C4-2B (cell line): ENCODE measurements at regions not wholly inside any gene's neighbourhood (a gene's known extent, or its start where the extent isn't known, plus 50 kb on each side); places are given as distances from the start of the nearest gene placed in this dataset.

Experiments used
- CTCF ChIP-seq: fragments of 450-650 bp; conservative IDR thresholded peaks from 2 replicates; pipeline ENCODE4 v1.5.1; 2017; ENCODE audit warnings: mild to moderate bottlenecking
- ZFX ChIP-seq: fragments of 450-650 bp; IDR thresholded peaks from 2 replicates; pipeline ENCODE4 v1.6.1; 2017

DNA sequence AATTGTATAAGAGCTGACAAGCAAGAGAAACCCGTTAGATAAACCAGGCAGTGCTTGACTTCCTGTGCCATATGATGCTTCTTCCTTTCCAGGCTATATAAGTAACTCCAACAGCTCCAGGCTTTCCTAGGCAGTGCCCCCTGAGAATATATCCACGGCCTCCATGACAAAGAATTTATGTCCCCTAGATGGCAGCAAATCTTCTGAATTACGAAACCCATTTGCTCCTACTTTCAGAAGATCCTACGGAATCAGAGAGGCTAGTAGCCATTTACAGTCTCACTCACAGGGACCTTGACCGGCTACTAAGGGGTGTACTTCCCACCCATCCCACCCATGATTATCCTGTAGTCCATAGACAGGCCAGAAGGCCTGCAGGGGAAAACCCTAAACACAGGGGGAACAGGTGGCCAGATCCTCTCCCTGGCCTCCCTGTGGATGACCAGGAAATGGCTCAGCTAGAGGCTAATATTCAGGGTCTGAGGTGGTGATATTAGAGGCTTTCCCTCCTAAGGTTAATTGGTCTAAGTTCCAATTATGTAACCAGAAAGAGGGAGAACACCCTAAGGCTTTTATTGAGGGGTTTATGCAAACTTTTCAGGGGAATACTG, 77.2 kb upstream of the DCD start:
- TF ChIP-seq CTCF = peak; percentile 64
- no peak for TF ChIP-seq ZFX
